ENCODE measurements at regions not wholly inside any gene's neighbourhood (a gene's known extent, or its start where the extent isn't known, plus 50 kb on each side); places are given as distances from the start of the nearest gene placed in this dataset.

- peaks cover 8% of the 10 kb centered on the region for H3K4me1 ChIP-seq (ENCODE audit: control insufficient read depth, extremely low read depth, insufficient read depth, low read length)
- H3K79me2 ChIP-seq (ENCODE audit: control insufficient read depth, insufficient read depth, low read length), result no peaks in the 10 kb centered on the region
- no peak for DNase-seq (ENCODE audit: low read depth in 2 of 2)
- H3K4me3 ChIP-seq (replicated peaks in 1 of 4; ENCODE audit: control extremely low read depth in 1 of 4, insufficient read depth in 1 of 4, low read depth in 3 of 4, low read length in 4 of 4), result no peak overlapping the region
- H3K9ac ChIP-seq (ENCODE audit: insufficient read depth, low read length), result no peak overlapping the region
- no peaks in the 10 kb centered on the region for H3K9me3 ChIP-seq (ENCODE audit: control insufficient read depth, insufficient read depth, low read depth, low read length)
- H3K27me3 ChIP-seq (ENCODE audit: control insufficient read depth, insufficient read depth, low read length), result no peaks in the 10 kb centered on the region
- H3K27ac ChIP-seq (ENCODE audit: insufficient read depth, low read length), result no peak overlapping the region
- no peak overlapping the region for H3K4me2 ChIP-seq (ENCODE audit: extremely low read depth, insufficient read depth, low read length)
- TF ChIP-seq EZH2 (IDR thresholded peaks at IDR 0.05; ENCODE audit: low read length, missing control alignments), result no peak
- TF ChIP-seq CTCF (conservative IDR thresholded peaks at IDR 0.05 in 1 of 2, IDR thresholded peaks at IDR 0.05 in 1 of 2; ENCODE audit: low read depth in 1 of 2, low read length in 2 of 2), result no peak
- no peak overlapping the region for H2AFZ ChIP-seq (ENCODE audit: low read length)
- no peaks in the 10 kb centered on the region for H3K36me3 ChIP-seq (ENCODE audit: control insufficient read depth, insufficient read depth, low read length)
- H4K20me1 ChIP-seq (ENCODE audit: control insufficient read depth, extremely low read depth, insufficient read depth, low read length), result no peaks in the 10 kb centered on the region
These were observed 129.8 kb upstream of the ARL4C start for GRCh38 chr2:234626566-234627130.

DNA sequence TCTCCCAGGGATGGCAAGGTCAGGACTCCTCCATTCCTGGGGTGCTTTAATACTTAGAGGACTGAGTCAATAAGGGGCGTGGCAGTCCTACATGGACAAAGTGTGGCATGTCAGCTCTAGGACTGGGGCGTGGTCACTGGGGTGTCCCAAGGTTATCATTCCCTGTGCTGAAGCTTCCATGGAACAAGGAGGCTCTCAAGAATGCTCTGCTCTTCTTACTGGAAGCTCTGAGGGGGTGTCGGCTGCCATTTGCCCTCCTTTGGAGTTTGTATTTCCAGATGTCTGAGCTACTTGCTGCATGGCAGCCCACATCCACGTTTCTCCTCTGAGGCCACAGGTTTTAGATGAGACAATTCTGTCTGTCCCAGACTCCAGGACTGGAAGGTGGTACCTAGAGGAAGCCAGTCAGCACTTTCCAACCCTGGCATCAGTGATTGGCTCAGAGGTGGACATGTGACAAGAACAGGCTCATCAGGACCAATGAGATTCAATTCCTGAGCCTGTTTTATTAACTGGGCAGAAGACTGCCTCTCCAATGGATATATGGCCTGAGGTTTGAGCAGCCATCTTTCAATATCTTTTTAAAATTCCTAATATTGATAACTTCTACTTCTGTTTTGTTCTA is 128.9 kb upstream of the ARL4C start:
- no peak for DNase-seq (ENCODE audit: low read depth in 2 of 2)

GRCh38 chr2:234623521-234623991 is 126.7 kb upstream of the ARL4C start:
- Histone ChIP-seq H2AFZ (ENCODE audit: low read length) (no peak overlapping the region), H3K27ac (ENCODE audit: insufficient read depth, low read length) (no peak overlapping the region), H3K4me3 (replicated peaks in 1 of 4; ENCODE audit: control extremely low read depth in 1 of 4, insufficient read depth in 1 of 4, low read depth in 3 of 4, low read length in 4 of 4) (no peak overlapping the region), H4K20me1 (ENCODE audit: control insufficient read depth, extremely low read depth, insufficient read depth, low read length) (no peaks in the 10 kb centered on the region), H3K27me3 (ENCODE audit: control insufficient read depth, insufficient read depth, low read length) (no peaks in the 10 kb centered on the region), H3K79me2 (ENCODE audit: control insufficient read depth, insufficient read depth, low read length) (no peaks in the 10 kb centered on the region), H3K9ac (ENCODE audit: insufficient read depth, low read length) (no peak overlapping the region), H3K9me3 (ENCODE audit: control insufficient read depth, insufficient read depth, low read depth, low read length) (no peaks in the 10 kb centered on the region), H3K4me1 (ENCODE audit: control insufficient read depth, extremely low read depth, insufficient read depth, low read length) (no peaks in the 10 kb centered on the region), H3K36me3 (ENCODE audit: control insufficient read depth, insufficient read depth, low read length) (no peaks in the 10 kb centered on the region), H3K4me2 (ENCODE audit: extremely low read depth, insufficient read depth, low read length) (no peak overlapping the region)
- no peak for TF ChIP-seq EZH2 (IDR thresholded peaks at IDR 0.05; ENCODE audit: low read length, missing control alignments)
- no peak for TF ChIP-seq CTCF (conservative IDR thresholded peaks at IDR 0.05 in 1 of 2, IDR thresholded peaks at IDR 0.05 in 1 of 2; ENCODE audit: low read depth in 1 of 2, low read length in 2 of 2)
- no peak for DNase-seq (ENCODE audit: low read depth in 2 of 2)

More for the DNA sequence above, 128.9 kb upstream of the ARL4C start:
- Histone ChIP-seq H3K4me1 (ENCODE audit: control insufficient read depth, extremely low read depth, insufficient read depth, low read length) (peaks cover 6% of the 10 kb centered on the region), H3K4me3 (replicated peaks in 1 of 4; ENCODE audit: control extremely low read depth in 1 of 4, insufficient read depth in 1 of 4, low read depth in 3 of 4, low read length in 4 of 4) (no peak overlapping the region), H3K27me3 (ENCODE audit: control insufficient read depth, insufficient read depth, low read length) (no peaks in the 10 kb centered on the region), H2AFZ (ENCODE audit: low read length) (no peak overlapping the region), H4K20me1 (ENCODE audit: control insufficient read depth, extremely low read depth, insufficient read depth, low read length) (no peaks in the 10 kb centered on the region), H3K9me3 (ENCODE audit: control insufficient read depth, insufficient read depth, low read depth, low read length) (no peaks in the 10 kb centered on the region), H3K36me3 (ENCODE audit: control insufficient read depth, insufficient read depth, low read length) (no peaks in the 10 kb centered on the region), H3K4me2 (ENCODE audit: extremely low read depth, insufficient read depth, low read length) (no peak overlapping the region), H3K9ac (ENCODE audit: insufficient read depth, low read length) (no peak overlapping the region), H3K79me2 (ENCODE audit: control insufficient read depth, insufficient read depth, low read length) (no peaks in the 10 kb centered on the region), H3K27ac (ENCODE audit: insufficient read depth, low read length) (no peak overlapping the region)
- TF ChIP-seq EZH2 (IDR thresholded peaks at IDR 0.05; ENCODE audit: low read length, missing control alignments) (no peak), CTCF (conservative IDR thresholded peaks at IDR 0.05 in 1 of 2, IDR thresholded peaks at IDR 0.05 in 1 of 2; ENCODE audit: low read depth in 1 of 2, low read length in 2 of 2) (no peak)
